HG03354 (cell line): ENCODE measurements at regions not wholly inside any gene's neighbourhood (a gene's known extent, or its start where the extent isn't known, plus 50 kb on each side); places are given as distances from the start of the nearest gene placed in this dataset.
"Not testable (repeated sequence)": the region's sequence is repeated elsewhere in the genome, so short reads cannot be mapped to it uniquely, and the experiment has no call there.

Source experiments
- ATAC-seq: cut with Tn5 transposase; IDR thresholded peaks from one replicate; pipeline ENCODE4 v1.9.1; 2021; ENCODE audit warnings: mild to moderate bottlenecking; ENCODE audit not compliant: unreplicated experiment, poor library complexity, severe bottlenecking

DNA sequence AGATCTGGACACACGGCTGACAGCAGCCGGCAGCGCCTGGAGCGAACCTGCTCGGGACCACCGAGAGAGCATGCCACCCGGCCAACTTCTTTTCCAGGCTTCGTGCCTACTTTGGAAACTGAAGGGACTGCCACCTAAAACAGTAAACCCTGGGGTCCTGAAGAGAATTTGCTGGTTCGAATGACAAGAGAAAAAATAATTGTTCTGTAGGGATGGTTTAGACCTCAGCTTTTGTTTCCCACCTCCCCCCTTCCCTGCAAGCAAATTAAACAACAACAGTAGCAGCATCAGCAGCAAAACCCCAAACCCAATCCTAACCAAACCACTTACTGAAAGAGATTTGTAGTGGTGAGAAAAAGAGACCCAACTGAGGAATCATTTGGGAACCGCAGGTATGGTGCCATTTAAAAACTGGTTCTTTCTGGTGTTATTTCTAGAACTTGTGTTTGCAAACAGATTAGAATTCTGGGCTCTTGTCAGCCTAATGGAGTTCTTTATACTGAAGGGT, 105.6 kb downstream of the LEPR start:
- ATAC-seq, result no peak

GRCh38 chr1:65527190-65527589, 106.7 kb downstream of the LEPR start:
- ATAC-seq, result no peak

GRCh38 chr1:65527707-65528503, 107.4 kb downstream of the LEPR start:
- no peak for ATAC-seq

GRCh38 chr1:65531972-65532570, 111.6 kb downstream of the LEPR start:
- ATAC-seq, result no peak

GRCh38 chr1:65535981-65536380, 115.5 kb downstream of the LEPR start:
- ATAC-seq, result no peak

- no peak for ATAC-seq
These were observed 117.6 kb downstream of the LEPR start for GRCh38 chr1:65538086-65538485.

DNA sequence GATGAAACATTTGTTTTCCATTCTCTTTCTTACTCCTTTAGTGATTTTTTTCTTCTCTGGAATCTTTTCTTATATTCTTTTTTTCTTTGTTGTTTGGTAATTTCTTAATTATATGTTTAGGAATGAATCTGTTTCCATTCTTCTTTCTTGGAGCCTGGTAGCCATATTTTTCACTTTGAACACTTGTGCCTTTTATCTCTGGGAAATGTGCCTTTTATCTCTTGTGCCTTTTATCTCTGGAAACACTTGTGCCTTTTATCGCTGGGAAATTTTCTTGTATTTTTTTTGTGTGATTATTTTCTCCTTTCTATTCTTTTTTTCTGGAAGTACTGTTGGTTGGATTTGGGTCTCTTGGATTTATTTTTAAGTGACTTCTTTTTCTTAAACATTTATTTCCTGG, 118.2 kb downstream of the LEPR start:
- no peak for ATAC-seq

DNA sequence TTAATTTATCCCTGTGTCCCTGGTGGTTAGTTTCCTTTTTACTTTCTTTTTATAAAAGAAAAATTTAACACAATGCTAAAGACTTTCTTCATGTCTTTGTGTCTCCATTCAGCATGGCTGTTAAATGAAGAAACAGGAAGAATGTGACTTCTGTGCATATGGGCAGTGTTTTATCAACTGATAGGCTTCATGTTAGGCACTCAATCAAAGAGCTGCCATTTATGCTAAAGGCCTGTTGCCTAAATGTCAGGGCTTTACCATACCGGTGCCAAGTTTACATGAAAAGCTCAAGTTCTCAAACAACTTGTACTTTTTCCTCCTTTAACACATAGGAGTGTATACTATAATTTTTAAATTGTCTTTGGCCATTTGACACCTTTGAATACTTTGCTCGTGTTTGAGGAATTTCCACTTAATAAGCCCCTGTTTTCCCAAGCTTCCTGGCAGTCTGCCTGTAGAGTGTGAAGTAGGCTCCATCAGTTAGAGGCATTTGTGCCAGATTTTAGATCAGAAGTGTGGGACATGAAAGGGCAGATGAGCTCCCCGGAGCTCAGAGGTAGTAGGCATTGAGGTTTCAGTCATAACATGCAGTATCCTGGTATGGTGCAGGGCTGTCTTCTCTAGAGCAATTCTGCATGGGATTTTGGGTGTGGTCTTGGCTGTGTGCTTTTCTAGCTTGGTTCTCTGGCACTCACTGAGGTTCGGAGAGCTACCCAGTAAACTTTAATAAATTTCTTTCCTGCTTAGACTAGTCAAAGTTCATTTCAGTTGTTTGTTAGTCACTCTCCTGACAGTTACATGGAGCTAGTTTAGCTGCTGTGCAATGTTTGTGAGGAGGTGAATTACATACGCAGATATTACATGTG, 119.0 kb downstream of the LEPR start:
- no peak for ATAC-seq

DNA sequence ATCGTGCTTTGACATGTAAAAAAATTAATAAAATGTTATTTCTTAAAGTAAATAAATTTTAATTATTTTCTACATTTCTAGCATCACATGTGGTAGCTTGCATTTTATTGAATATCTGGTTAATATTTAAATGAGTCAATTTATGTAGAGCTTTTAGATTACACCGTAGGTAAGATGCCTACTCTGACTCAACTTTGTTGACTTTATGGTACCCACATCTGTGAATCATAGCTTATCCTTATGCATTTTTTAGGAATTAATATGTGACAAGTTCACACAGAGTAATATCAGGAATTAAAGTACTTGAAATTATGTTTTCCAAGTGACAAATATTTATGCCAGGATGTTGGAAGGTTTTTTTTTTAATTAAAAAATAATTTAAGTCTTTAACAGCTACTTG, 120.7 kb downstream of the LEPR start:
- no peak for ATAC-seq

DNA sequence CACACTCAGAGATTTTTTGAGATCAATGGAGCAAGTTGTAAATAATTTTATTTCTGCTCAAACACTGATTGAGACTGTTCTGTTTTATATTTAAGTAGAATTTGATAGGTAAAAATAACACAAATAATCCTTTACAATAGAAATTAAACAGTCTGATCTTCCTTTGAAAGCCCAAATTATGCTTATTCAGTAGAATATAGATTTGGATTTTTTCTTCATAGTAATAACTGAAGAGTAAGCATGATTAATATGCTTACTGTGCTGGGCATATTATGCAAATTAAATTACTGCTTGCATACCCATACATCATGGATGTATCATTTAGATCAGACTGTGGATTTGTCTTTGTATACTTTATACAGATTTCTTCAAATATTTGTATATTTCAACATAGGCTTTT, 121.4 kb downstream of the LEPR start:
- no peak for ATAC-seq

GRCh38 chr1:65542592-65542991, 122.1 kb downstream of the LEPR start:
- ATAC-seq, result not testable (repeated sequence)

- not testable (repeated sequence) for ATAC-seq
These were observed 130.0 kb downstream of the LEPR start for GRCh38 chr1:65550306-65551010.

- not testable (repeated sequence) for ATAC-seq
These were observed 132.0 kb downstream of the LEPR start for GRCh38 chr1:65552484-65552883.

- not testable (repeated sequence) for ATAC-seq
These were observed 133.8 kb downstream of the LEPR start for GRCh38 chr1:65554086-65554764.

GRCh38 chr1:65554829-65555228, 134.4 kb downstream of the LEPR start:
- no peak for ATAC-seq

DNA sequence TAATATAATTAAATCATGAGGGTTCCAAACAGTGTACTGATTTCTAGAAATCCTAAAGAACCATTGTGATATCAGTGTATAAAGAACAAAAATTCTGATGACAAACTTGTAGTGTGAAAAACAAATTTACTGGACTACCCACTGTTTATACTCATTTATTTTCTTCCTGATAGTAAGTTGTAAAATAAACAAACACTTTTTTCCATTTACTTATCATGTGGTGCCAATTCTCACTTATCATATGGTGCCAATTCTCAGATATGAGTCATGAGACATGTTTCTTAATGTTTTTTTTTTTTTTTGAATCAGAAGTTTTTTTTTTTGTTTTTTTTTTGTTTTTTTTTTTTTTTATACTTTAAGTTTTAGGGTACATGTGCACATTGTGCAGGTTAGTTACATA, 137.7 kb downstream of the LEPR start:
- no peak for ATAC-seq

GRCh38 chr1:65564493-65564892, 144.0 kb downstream of the LEPR start:
- ATAC-seq, result no peak

DNA sequence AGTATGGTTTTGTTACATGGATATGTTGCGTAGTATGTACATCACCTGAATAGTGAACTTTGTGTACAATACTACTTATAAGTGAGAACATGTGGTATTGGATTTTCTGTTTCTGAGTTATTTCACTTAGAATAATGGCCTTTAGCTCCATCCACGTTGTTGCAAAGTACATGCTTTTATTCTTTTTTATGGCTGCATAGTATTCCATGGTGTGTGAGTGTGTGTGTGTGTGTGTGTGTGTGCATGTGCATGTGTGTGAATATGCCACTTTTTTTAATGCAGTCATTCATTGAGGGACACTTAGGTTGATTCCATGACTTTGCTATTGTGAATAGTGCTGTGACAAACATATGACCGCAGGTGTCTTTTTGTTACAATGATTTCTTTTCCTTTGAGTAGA, 147.8 kb downstream of the LEPR start:
- ATAC-seq, result no peak

DNA sequence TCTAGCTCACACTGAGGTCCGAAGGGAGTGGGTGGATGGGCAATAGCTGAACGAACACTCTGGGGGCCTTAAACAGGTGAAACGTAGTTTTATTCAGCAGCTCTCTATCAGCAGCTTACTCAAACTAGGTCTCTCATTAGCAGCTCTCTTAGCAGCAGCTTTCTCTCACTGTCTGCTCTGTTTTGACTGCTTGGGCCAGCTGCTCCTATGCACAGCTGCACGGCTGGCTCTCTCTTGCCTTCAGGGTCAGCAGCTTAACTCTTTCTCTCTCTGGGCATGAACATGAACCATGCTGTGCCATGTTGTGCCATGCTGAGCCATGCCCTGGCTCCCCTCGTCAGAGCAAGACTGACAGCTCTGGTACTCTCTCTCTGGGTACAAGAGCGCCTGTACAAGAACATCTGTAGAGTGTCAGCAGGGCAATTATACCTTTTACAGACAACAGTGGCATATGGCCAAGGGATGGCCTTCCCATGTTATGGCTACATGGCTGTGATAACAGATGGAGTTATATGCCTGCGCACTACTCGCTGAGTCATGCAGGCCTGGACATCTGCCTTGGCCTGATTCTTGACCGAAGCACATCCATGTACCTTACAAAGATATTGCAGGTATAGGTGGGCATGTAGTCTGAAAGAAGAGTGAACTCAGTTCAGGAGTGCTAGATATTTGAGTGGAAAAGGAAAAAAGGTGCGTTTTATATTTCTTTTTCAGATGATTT, 152.4 kb downstream of the LEPR start:
- no peak for ATAC-seq
